HG03342 (cell line): ENCODE measurements at regions not wholly inside any gene's neighbourhood (a gene's known extent, or its start where the extent isn't known, plus 50 kb on each side); places are given as distances from the start of the nearest gene placed in this dataset.
"Not testable (repeated sequence)": the region's sequence is repeated elsewhere in the genome, so short reads cannot be mapped to it uniquely, and the experiment has no call there.

Experiments
- ATAC-seq: cut with Tn5 transposase; IDR thresholded peaks from one replicate; pipeline ENCODE4 v1.9.1; 2021; ENCODE audit warnings: mild to moderate bottlenecking, moderate library complexity; ENCODE audit not compliant: unreplicated experiment

DNA sequence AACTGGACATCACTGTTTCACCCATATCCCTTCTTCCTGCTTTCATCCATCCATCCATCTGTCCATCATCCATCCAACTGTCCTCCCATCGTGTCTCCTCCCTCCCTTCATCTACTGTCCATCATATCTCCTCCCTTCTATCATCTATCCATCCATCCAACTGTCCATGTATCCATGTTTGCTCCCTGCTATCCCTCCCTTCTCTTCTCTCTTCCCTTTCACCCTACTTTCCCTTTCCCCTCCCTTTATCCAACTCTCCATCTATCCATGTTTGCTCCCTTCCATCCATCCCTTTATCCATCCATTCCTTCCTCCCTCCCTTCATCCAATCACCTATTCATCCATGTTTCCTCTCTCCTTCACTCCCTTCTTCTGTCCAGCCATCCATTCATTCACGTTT, 92.6 kb upstream of the CTBP2 start:
- no peak for ATAC-seq

DNA sequence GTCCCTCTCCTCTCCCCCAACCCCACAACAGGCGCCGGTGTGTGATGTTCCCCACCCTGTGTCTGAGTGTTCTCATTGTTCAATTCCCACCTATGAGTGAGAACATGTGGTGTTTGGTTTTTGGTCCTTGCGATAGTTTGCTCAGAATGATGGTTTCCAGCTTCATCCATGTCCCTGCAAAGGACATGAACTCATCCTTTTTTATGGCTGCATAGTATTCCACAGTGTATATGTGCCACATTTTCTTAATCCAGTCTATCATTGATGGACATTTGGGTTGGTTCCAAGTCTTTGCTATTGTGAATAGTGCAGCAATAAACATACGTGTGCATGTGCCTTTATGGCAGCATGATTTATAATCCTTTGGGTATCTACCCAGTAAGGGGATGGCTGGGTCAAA, 90.5 kb upstream of the CTBP2 start:
- not testable (repeated sequence) for ATAC-seq

DNA sequence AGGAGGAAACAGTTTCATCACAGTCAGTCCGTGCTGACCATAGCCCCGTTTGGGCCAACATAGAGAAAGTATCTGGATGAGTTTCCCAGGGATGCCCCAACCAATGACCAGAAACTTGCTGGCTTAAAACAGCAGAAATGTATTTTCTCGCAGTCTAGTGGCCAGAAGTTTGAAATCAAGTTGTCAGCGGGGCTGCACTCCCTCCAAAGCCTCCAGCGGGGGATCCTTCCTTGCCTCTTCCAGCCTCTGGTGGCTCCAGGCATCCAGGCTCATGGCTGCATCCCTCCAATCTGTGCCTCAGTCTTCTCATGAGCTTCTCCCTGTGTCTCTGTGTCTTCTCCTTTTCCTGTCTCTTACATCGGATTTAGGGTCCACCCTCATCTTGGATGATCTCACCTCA, 89.6 kb upstream of the CTBP2 start:
- ATAC-seq = no peak

DNA sequence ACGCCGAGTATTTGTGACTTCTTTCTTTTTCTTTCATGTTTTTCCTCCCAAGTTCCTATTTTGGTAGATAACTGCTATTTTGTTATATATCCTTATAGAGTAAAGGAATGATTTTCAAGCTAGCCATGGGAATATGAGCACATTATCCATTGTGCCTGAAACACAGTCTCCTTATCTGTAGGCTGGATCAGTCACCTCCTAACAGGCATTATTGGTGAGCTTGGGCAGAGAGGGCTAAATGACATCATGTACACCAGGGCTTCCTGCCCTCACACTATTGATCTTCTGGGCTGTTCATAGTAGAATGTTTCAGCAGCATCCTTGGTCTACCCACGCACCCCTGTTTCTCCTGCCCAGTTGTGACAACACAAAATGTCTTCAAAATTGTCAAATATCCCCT, 88.1 kb upstream of the CTBP2 start:
- no peak for ATAC-seq

DNA sequence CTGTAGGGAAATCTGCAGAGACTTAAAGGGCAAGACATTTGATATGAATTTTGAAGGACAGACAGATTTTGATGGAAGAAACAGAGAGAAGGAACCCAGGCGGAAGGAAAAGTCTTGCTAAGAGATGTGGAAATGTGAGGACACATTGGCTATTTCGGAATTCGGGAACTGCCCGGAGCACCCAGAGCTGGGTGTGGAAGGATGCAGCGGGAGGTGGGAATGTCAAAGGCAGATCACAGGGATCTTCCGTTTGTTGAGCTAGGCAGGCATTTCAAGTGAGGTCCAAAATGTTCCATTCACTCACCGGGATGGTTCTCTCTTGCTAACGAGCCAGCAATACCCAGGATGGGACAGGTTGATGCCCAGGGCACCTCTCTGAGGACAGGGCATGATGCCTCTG, 87.2 kb upstream of the CTBP2 start:
- ATAC-seq = no peak

DNA sequence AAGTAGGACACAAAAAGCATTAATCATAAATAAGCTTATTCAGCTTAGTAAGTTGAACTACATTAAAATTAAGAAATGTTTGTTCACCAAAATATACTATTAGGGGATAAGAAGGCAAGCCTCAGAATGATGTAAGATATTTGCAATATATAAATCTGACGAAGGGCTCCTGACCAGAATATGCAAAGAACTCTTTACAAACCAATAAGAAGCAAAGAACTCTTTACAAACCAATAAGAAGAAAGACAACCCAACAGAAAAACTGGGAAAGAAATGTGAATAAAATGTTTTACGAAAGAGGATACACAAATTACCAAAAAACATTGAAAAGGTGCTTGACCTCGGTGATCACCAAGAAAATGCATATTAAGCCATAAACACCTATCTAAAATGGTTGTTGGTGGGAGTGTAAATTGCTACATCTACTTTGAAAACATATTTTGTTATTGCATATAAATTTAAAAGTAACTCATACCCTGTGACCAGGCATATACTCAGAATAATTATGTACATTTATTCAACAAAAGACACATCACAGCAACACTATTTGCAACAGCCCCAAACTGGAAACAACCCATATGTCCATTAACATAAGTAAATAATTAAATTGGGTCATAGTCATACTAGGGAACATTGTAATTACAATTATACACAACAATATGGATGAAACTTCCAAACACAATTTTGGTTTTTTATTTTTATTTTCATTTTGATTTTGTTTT, 83.3 kb upstream of the CTBP2 start:
- ATAC-seq = no peak

DNA sequence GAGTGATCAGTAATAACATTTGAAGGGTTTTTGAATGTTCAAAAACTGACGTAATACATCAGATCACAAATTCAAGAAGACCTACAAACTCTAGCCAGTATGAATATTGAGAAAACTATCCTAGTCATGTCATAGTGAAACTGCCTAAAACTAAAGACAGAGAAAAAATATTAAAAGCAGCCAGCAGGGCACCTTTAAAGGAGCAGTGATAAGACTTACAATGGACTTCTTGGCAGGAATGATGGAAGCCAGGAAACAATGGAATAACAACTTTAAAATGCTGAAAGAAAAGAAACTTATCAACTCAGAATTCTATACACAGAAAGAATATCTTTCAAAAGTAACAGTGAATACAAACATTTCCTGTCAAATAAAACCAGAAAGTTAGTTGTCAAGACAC, 78.3 kb upstream of the CTBP2 start:
- ATAC-seq = no peak

DNA sequence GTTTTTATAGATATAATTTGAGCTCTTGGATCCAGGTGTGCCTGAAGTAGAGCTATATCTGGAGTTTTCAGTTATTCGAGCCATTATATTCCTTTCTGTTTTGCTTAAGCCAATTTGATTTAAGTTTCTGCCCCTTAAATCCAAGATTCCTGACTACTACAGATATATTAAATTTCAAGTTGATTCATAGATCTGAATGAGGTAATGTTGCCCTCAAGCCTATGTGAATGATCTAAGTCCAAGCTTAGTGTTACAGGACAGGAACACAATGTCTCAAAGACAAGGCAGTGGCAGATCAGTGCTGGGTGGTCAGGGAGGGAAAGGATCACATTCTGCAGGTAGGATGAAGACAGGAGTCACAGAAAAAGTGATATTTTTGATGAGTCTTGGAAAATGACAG, 75.7 kb upstream of the CTBP2 start:
- ATAC-seq = no peak

DNA sequence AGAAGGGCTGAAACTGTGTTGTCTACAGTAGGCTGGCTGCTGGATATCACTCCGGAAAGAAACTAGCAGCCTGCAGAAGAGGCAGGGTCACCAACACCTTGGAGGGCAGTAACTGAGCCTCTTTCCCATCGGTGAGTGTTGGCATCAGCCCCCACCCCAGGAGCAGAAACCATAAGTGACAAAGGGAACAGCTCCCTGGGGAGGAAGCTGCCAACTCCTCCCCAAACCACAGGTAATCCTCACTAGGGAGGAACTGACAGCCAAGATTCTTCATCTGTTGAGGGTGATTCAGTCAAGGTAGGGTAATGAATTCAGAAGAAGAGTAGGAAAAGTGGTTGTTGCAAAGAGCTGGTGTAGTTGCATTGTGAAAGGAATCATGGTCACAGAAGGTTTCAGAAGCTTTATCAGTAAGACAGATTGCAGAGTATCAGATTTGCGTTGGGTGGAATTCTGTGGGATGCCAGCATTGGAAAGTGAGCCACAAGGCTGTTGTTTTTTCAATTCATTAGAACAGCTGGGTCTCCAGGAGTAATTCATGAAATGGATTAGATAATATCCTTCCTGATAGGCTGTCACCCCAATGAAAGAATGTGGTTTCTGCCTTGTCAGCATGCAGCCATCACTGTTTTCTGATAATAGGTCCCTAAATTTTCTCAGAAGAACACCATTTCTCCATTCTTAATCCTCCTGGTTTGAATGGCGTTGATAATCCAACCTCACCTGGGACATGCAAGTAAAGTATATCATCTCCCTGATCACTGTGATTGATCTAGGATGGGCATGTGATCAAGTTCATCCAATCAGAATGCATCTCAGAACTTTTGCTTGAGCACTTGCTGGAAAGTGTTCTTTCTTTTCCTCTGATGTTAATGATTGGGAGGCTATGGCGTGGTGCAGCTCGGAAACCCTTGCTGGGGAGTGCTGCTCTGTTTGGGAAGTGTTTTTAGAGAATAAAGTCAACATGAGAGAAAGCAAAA, 75.0 kb upstream of the CTBP2 start:
- ATAC-seq = no peak

DNA sequence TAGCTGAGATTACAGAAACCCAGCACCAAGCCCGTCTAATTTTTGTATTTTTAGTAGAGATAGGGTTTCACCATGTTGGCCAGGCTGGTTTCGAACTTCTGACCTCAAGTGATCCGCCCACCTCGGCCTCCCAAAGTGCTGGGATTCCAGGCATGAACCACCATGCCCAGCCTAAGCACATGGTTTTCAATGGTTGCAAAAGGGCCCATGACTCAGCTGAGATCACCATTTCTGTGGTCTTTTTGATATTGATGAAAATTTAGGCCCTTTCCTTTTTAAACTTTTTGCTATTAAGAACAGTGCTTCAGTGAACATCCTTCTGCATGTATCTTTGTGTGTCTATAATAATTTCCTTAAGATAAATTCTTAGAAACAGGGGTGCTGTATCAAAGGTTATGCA, 74.2 kb upstream of the CTBP2 start:
- not testable (repeated sequence) for ATAC-seq

DNA sequence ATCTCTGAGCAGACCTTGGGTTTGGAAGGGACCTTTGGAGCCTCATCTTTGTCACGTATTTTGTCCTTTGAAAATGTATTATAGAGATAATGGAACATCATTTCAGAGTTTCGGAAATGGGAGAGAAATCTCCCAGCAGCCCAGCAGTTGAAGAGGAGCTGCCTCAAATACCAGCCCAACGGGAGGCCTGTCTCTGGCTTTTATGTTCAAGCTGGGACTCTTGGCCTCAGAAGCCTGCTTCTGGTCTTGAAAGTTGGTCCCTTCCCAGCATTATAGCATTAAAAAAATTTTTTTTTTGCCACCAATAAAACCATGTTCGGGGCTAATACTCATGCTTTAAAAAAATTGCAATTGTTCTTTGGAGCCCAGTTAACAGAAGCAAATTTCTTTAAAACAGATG, 73.4 kb upstream of the CTBP2 start:
- no peak for ATAC-seq

DNA sequence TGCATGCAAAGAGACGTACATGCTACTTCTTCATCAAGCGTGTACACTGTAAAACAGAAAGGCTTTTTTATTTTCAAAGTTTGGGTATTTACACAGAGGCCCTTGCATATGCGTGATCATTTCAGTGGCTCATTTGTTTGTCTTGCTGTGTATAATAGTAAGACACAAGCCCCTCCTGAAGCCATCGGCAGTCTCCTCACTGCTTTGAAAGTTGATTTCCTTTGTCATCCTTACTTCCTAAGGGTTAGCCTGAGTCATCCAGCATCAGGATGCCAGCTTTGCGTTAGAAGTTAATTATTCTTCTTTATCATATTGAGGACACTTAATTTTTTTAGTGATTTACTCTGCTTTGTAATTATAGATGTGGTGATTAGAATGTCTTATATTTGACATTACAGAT, 72.5 kb upstream of the CTBP2 start:
- no peak for ATAC-seq

DNA sequence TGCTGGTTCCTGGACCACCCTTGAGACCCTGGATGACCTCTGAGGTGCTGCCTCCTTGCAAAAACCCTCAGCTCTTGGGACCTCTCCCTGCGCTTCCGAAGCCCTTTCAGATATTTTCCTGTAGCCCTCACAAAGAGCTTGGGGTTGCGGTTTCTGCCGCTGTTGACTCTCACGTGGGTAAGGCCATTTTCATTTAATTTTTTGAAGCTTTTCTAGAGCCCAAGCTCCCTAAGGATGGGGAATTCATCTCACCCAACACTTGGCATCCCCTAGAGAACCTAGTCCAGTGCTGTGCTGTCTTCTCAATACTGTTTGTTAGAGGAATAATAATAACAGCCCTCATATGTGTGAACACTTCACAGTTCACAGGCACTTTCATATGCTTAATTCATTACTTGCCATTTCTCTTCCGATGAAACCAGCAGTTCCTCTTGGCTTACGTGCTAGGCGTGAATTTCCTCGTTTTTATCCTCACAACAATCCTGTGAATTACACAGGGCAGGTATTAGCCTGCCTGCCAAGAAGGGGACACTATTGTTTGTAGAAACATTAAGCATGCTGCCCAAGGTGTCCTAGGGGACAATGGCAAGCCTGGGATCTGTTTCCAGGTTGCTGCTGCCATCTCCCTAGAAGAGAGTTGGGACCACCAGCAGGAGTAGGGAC, 71.6 kb upstream of the CTBP2 start:
- ATAC-seq = no peak

DNA sequence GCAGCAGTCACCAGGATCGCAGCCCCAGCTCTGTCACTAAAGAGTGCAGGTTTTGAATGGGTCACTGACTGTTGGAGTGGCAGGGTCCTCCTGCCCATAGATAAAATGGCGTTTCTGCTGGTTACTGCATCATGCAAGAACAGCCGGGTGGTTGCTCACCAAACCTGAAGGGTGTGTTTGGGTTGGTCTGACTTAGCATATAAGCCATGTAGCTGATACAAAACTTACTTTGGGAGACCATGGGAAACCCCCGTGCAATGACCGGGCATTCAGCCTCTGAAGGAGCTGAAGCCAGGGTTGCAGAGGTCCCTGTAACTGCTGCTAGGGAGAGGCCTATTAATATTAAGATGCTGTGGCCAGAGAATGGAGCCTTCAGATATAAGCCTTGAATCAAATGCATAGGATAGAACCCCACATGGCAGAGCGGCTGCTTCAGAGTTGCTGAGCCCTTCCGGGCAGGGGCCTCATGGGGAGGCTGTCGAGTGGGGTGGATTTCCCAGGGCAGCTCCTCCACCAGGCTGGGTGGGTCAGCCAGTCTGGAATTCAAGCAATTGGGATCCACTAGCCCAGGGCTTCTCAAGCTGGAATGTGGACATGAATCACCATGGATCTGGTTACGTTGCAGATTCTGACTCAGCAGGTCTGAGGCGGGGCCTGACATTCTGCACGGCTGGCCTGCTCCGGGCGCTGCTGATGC, 70.9 kb upstream of the CTBP2 start:
- no peak for ATAC-seq

DNA sequence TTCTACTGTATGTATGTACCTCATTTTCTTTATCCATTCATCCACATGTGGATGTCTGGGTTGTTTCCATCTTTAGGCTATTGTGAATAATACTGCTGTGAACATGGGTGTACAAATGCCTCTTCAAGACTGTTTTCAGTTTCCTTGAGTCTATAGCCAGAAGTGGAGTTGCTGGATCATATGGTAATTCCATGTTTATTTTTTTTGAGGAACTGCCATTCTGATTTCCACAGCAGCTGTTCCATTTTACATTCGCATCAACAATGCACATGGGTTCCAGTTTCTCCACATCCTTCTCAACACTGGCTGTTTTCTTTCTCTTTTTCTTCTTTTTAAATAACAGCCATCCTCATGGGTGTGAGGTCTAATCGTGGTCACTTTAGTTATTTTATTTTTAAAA, 69.9 kb upstream of the CTBP2 start:
- no peak for ATAC-seq

DNA sequence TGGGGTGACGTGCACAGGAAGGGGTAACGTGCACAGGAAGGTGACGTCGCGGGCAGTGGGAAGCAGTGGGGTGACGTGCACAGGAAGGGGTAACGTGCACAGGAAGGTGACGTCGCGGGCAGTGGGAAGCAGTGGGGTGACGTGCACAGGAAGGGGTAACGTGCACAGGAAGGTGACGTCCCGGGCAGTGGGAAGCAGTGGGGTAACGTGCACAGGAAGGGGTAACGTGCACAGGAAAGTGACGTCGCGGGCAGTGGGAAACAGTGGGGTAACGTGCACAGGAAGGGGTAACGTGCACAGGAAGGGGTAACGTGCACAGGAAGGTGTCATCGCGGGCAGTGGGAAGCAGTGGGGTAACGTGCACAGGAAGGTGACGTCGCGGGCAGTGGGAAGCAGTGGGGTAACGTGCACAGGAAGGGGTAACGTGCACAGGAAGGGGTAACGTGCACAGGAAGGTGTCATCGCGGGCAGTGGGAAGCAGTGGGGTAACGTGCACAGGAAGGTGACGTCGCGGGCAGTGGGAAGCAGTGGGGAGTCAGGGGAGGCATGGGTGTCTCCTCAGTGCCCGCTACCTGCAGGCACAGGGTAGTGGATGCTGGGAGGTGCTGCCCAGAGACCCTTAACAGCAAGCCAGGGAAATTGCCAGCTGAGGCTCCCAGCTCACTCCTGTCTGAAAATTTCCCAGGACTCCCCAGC, 68.0 kb upstream of the CTBP2 start:
- ATAC-seq = not testable (repeated sequence)

DNA sequence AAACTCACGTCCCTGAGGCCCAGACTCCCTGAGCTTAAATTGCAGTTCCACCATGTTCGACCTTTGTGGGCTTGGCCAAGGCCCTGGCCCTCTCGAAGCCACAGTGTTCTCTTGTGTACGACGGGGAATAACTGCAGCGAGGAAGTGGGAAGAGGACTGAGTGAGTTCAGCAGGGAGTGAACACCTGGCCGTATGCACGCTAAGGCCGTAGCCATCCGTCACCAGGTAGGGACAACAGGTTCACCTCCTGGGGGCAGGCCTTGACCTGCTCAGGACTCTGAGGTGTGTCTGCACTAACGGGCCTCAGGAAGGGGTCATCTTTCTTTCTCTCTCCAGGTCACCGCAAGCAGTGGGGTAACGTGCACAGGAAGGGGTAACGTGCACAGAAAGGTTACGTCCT, 67.2 kb upstream of the CTBP2 start:
- ATAC-seq = no peak

DNA sequence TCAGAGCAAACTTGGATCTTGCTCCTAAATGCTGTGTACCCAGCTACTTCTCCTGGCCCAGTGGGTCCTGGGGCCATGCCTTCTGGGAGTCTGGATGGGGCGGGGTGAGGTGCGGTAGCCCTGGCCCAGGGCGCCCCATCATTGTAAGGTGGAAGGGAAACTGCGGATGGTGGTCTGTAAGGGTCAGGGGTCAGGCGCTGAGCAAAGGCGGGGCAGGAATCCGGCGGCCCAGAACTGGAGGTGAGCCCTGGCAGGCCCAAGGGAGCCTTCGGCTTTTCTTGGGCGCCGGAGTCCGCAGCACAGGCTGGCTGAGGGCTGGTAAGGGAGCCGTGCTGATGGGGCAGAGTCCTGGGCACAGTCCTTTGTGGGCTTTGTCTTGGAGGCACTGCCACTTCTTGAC, 66.5 kb upstream of the CTBP2 start:
- ATAC-seq = no peak

DNA sequence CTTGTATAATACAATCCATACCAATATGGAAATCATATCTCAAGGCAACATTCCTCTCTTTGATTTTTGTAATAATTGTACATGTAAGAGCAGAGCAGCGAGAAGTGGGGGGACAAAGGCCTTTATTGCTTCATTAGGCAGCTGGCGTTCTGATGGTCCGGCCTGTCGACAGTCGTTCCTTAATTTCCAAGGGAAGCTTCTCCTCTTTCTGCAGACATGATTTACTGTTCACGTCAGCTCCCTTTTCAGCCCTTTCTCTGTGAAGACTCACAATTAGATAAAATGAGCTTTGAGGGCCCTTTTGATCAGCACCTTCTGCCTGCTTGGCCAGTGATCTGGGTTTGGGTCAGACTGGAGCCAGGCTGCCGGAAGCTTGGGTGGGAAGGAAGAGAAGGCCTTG, 65.6 kb upstream of the CTBP2 start:
- no peak for ATAC-seq

DNA sequence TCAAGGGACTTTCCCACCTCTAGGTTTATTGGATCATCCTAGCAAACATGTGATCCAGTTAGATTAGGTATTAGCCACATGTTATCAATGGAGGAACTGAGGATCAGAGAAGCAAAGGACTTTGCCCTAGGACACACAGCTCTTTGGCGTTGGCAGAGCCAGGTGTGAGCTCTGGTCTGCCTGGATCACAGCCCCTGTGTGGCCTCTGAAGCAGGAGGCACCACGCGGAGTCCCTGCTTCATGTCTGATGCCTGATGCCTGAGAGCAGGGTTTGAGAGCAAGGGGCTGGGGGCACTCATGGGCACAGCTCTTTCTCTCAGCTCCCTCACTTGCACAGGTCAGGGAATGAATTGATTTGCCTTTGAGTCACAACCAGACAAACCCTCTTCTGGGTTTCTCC, 64.7 kb upstream of the CTBP2 start:
- ATAC-seq = no peak
